Peyer's patch (tissue), 4 donors: ENCODE measurements at regions not wholly inside any gene's neighbourhood (a gene's known extent, or its start where the extent isn't known, plus 50 kb on each side); places are given as distances from the start of the nearest gene placed in this dataset.

ENCODE experiments used
- DNase-seq, 3 donors: peaks; one replicate each; pipeline ENCODE4 v3.0.0-alpha.2; 2017 to 2019
- H3K27ac ChIP-seq, 4 donors: fragments of 200-600 bp; sonication (generic); one replicate each; pipeline ENCODE4 v1.5.1; 2016 to 2019
- H3K27me3 ChIP-seq, 2 donors: fragments of 200-600 bp; sonication (generic); one replicate each; pipeline ENCODE4 v1.5.1; 2019
- H3K36me3 ChIP-seq, 3 donors: fragments of 200-600 bp; sonication (generic); one replicate each; pipeline ENCODE4 v1.5.1; 2016 to 2019
- H3K4me1 ChIP-seq, 4 donors: fragments of 200-600 bp; sonication (generic); one replicate each; pipeline ENCODE4 v1.5.1; 2016 to 2019
- H3K4me3 ChIP-seq, 4 donors: fragments of 200-600 bp; sonication (generic); 1 replicate in 3 of 4; 2 replicates in 1 of 4; pipeline ENCODE4 v1.5.1; 2016 to 2019; ENCODE audit warnings: mild to moderate bottlenecking in 1 of 4
- H3K9me3 ChIP-seq, 4 donors: fragments of 200-600 bp; sonication (generic); one replicate each; pipeline ENCODE4 v1.5.1; 2016 to 2019; ENCODE audit warnings: mild to moderate bottlenecking in 1 of 4
- CTCF ChIP-seq, 6 experiments: fragments of 450-650 bp in 4 of 6; fragments of 200-600 bp in 2 of 6; sonication (generic) in 1 of 6; IDR thresholded peaks; one replicate each; pipeline ENCODE4 v1.5.1; 2017 to 2019; ENCODE audit warnings: antibody characterized with exemption in 6 of 6, mild to moderate bottlenecking in 3 of 6, moderate library complexity in 1 of 6
- POLR2A ChIP-seq, 2 donors: fragments of 450-650 bp; IDR thresholded peaks; one replicate each; pipeline ENCODE4 v1.5.1; 2017; ENCODE audit warnings: antibody characterized with exemption in 2 of 2, mild to moderate bottlenecking in 2 of 2, moderate library complexity in 2 of 2

DNA sequence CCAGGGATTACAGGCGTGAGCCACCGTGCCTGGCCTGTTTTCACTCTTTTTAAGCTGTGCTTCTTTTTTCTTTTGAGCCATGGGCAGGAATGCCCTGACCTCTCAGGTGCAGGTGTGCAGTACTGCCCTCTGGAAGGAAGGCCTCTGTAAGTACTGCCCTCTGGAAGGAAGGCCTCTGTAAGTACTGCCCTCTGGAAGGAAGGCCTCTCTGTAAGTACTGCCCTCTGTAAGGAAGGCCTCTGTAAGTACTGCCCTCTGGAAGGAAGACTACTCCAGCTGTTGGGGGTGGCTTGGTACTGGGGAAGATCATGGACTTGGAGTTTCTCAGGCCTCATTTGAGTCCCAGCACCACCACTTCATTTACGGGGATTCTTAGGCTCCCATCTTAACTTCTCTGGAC, 248.5 kb upstream of the ID2 start:
- TF ChIP-seq CTCF (IDR thresholded peaks at IDR 0.05) (peak in 2 of 6 experiments; percentile 21 to 29), POLR2A (IDR thresholded peaks at IDR 0.05) (no peak)
- Histone ChIP-seq H3K4me3 (no peak overlapping the region), H3K27ac (peak overlapping the region in 1 of 4 donors; percentile 5), H3K4me1 (no peaks in the 10 kb centered on the region), H3K9me3 (no peaks in the 10 kb centered on the region), H3K27me3 (no peaks in the 10 kb centered on the region), H3K36me3 (no peaks in the 10 kb centered on the region)
- no peak for DNase-seq

DNA sequence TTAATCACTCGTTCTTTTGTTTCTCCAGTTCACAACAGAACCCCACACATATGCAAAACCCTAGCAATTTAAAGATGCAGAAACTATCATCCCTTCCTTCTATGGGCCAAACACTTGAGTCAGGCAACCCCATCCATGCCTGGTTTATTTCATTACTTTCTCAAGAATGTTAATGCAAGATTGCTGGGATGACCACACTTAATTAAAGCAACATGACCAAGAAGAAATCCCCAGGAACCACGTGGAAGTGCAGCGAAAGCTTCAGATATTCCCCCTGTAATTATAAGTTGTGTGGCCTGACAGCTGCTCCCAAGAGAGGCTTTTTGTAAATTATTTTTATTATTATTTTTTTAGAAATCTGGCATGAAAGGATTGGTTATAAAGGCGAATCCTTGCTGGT, 246.2 kb upstream of the ID2 start:
- Histone ChIP-seq H3K4me3 (no peak overlapping the region), H3K4me1 (no peaks in the 10 kb centered on the region), H3K27ac (no peak overlapping the region), H3K9me3 (no peaks in the 10 kb centered on the region), H3K27me3 (no peaks in the 10 kb centered on the region), H3K36me3 (no peaks in the 10 kb centered on the region)
- TF ChIP-seq POLR2A (IDR thresholded peaks at IDR 0.05) (no peak), CTCF (IDR thresholded peaks at IDR 0.05) (no peak)
- DNase-seq, result no peak

DNA sequence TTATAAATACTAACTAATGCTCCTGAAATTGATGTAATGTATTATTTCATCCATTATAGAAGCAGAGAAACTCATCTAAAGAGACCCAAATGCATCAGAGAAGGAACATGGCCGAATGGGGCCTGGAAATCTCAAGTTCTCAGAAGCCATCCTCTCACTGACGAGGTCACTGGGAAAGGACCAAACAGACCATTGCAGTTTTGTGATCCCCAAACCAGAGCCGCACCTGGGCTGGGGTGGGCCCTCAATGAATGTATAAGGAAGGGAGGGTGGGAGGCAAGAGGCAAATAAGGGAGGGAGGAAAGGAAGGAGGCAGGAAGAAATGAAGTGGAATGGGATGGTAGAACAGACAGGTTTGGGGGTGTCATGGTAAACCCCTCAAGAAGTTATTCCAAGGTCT, 245.3 kb upstream of the ID2 start:
- Histone ChIP-seq H3K4me1 (no peaks in the 10 kb centered on the region), H3K4me3 (no peak overlapping the region), H3K27me3 (no peaks in the 10 kb centered on the region), H3K27ac (no peak overlapping the region), H3K36me3 (no peaks in the 10 kb centered on the region), H3K9me3 (no peaks in the 10 kb centered on the region)
- no peak for DNase-seq
- TF ChIP-seq CTCF (IDR thresholded peaks at IDR 0.05) (no peak), POLR2A (IDR thresholded peaks at IDR 0.05) (no peak)

- Histone ChIP-seq H3K9me3 (no peaks in the 10 kb centered on the region), H3K27ac (no peak overlapping the region), H3K27me3 (no peaks in the 10 kb centered on the region), H3K4me1 (no peaks in the 10 kb centered on the region), H3K36me3 (no peaks in the 10 kb centered on the region), H3K4me3 (no peak overlapping the region)
- no peak for DNase-seq
- TF ChIP-seq POLR2A (IDR thresholded peaks at IDR 0.05) (no peak), CTCF (IDR thresholded peaks at IDR 0.05) (no peak)
These were observed 244.5 kb upstream of the ID2 start for GRCh38 chr2:8437228-8437948.

GRCh38 chr2:8437949-8438400, 243.9 kb upstream of the ID2 start:
- Histone ChIP-seq H3K9me3 (no peaks in the 10 kb centered on the region), H3K27ac (no peak overlapping the region), H3K4me3 (no peak overlapping the region), H3K36me3 (no peaks in the 10 kb centered on the region), H3K27me3 (no peaks in the 10 kb centered on the region), H3K4me1 (no peaks in the 10 kb centered on the region)
- no peak for DNase-seq
- TF ChIP-seq CTCF (IDR thresholded peaks at IDR 0.05) (no peak), POLR2A (IDR thresholded peaks at IDR 0.05) (no peak)
